ENCODE measurements at regions not wholly inside any gene's neighbourhood (a gene's known extent, or its start where the extent isn't known, plus 50 kb on each side); places are given as distances from the start of the nearest gene placed in this dataset.

DNA sequence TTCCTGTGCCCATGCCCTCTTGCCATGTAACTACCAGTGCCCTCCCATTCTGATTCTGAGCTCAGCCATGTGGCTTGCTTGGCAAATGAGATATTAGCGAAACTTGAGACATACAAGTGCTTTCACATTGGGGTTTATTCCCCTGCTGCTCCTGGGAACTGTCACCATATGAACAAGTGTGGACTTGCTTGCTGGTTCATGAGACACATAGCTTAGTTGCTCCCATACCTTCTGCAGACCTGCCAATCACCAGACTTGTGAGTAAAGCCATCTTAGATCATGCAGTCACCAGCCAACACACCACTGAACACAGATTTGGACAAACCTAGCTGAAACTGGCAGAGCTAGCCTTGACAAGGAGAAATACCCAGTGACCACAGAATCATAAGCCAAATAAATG is 155.1 kb downstream of the SS18 start:
- H3K9me3 ChIP-seq (ENCODE audit: control insufficient read depth, insufficient read depth, low read length): no peaks in the 10 kb centered on the region
- intact Hi-C loops (cut with micrococcal nuclease) (loop anchor here (10.0 kb wide), 1 partner anchor 449 kb away; no protein-coding TSS in a partner anchor), dilution Hi-C loops (cut with HindIII; ENCODE audit: low sequenced_read_pairs, unreplicated experiment) (no loop called here), in situ Hi-C loops (cut with MboI; ENCODE audit: low sequenced_read_pairs) (no loop called here)
- no peak for ATAC-seq (ENCODE audit: low read depth)
- no TSS peak for BruUV-seq (replicated peaks)
- no peaks in the 10 kb centered on the region for H3K36me3 ChIP-seq (ENCODE audit: control insufficient read depth, insufficient read depth, low read length)
- no peak overlapping the region for H3K9ac ChIP-seq (ENCODE audit: low read depth, low read length)
- ChIA-PET POLR2A (ENCODE audit: unreplicated experiment) (no interaction called here), CTCF (no interaction called here)
- H3K9me1 ChIP-seq (ENCODE audit: insufficient read depth, low read length): no peaks in the 10 kb centered on the region
- no peak overlapping the region for H2AK9ac ChIP-seq (replicated peaks; ENCODE audit: low read depth, low read length, poor library complexity)
- no peak overlapping the region for H2BK15ac ChIP-seq (ENCODE audit: low read depth, low read length)
- H2BK120ac ChIP-seq (ENCODE audit: low read depth, low read length): no peak overlapping the region
- no peak overlapping the region for H2BK5ac ChIP-seq (ENCODE audit: low read depth, low read length, poor library complexity, severe bottlenecking)
- H4K5ac ChIP-seq (ENCODE audit: low read depth, low read length): no peak overlapping the region
- no peak overlapping the region for H4K91ac ChIP-seq (ENCODE audit: insufficient read depth, low read depth, low read length)
- TF ChIP-seq ELK1 (IDR thresholded peaks at IDR 0.05; ENCODE audit: borderline replicate concordance, low read depth, low read length): no peak
- TF ChIP-seq BHLHE40 (IDR thresholded peaks at IDR 0.05; ENCODE audit: low read depth, low read length): no peak
- no peak overlapping the region for H3K14ac ChIP-seq (replicated peaks; ENCODE audit: low read depth, low read length)
- H3K18ac ChIP-seq (ENCODE audit: low read depth, low read length): no peak overlapping the region
- 71% methylated on average over 1 of the region's 1 CpG; no CpG with 5 or more reads in 1 of the 2 experiments for WGBS, 2 experiments (ENCODE audit: extremely low coverage in 2 of 2, insufficient read length in 1 of 2)
- no peak overlapping the region for H3K4me3 ChIP-seq (ENCODE audit: insufficient read depth, low read depth, low read length)
- no peak overlapping the region for H4K8ac ChIP-seq (ENCODE audit: low read depth in 2 of 2, low read length in 2 of 2)
- H3K4me2 ChIP-seq (ENCODE audit: low read depth, low read length): no peak overlapping the region
- no peak overlapping the region for H3K4ac ChIP-seq (ENCODE audit: low read depth, low read length)
- H4K20me1 ChIP-seq (ENCODE audit: insufficient read depth, low read length): no peaks in the 10 kb centered on the region
- no peak overlapping the region for H2AK5ac ChIP-seq (ENCODE audit: low read depth, low read length)
- H3K79me1 ChIP-seq (ENCODE audit: low read depth in 1 of 2, low read length in 2 of 2): no peaks in the 10 kb centered on the region
- peaks cover 9% of the 10 kb centered on the region for H3K27me3 ChIP-seq (ENCODE audit: control insufficient read depth, insufficient read depth, low read length)
- no peak for DNase-seq
- H2BK20ac ChIP-seq (ENCODE audit: low read depth, low read length): no peak overlapping the region
- no peak overlapping the region for H3K23ac ChIP-seq (ENCODE audit: low read depth, low read length)
- H3K4me1 ChIP-seq (ENCODE audit: control insufficient read depth, insufficient read depth, low read length): no peaks in the 10 kb centered on the region
- no peak overlapping the region for H3K56ac ChIP-seq (ENCODE audit: extremely low read depth, insufficient read depth, low read length)
- peak overlapping the region; percentile 4 for H2AFZ ChIP-seq (replicated peaks; ENCODE audit: low read length, poor library complexity)
- no peak overlapping the region for H3K27ac ChIP-seq (ENCODE audit: insufficient read depth, low read length)

All from IMR-90 (cell line).